ENCODE measurements at regions not wholly inside any gene's neighbourhood (a gene's known extent, or its start where the extent isn't known, plus 50 kb on each side); places are given as distances from the start of the nearest gene placed in this dataset.

DNA sequence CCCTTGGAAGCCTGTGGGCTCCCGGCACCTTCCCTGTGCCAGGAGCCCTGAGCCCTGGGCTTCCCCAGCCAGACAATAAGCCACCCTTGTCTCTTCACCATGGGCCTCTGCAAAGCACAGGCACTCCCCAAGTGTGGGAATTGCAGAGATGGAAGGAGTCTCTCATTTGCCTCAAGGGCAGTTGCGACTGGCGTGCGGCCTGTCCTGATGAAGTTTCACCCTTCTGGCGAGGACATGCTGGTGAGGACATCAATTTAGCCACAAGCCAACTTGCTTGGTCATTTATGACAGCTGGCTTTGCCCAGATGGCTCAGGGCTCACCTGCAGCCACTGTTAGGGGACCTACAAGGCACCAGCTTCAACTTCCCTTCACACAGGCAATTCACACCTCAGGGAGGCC, 180.2 kb downstream of the ANAPC1 start:
- no peak for DNase-seq

DNA sequence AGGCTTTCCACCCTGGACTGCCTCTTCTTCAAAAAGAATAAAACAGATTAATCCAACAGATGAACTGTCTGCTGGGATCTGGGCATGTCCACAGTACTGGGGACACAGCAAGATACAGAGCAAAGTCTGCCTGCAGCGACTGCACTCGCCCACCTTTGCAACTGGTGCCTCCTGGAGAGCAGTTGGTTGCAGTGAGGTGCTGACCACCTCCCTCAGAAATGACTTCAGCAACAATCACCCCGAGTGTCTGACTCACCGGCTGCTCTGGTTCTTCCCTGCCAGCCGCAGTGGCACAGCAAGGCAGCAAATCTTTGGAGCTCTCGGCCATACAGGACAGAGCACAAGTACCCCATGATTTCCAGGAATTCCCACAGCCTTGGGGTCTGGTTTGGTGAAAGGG, 179.7 kb downstream of the ANAPC1 start:
- DNase-seq = peak; percentile 55

- no peak for DNase-seq
Observed at GRCh38 chr2:111705239-111705638, 178.8 kb downstream of the ANAPC1 start.

- peak; percentile 62 for DNase-seq
Observed at GRCh38 chr2:111705711-111706336, 178.2 kb downstream of the ANAPC1 start.

- DNase-seq = peak; percentile 55
Observed at GRCh38 chr2:111706481-111707001, 177.5 kb downstream of the ANAPC1 start.

- DNase-seq = peak; percentile 17
Observed at GRCh38 chr2:111707700-111708099, 176.3 kb downstream of the ANAPC1 start.

- DNase-seq = peak; percentile 41
Observed at GRCh38 chr2:111708476-111709180, 175.4 kb downstream of the ANAPC1 start.

GRCh38 chr2:111709321-111709720, 174.7 kb downstream of the ANAPC1 start:
- DNase-seq = peak; percentile 5

GRCh38 chr2:111710085-111710484, 173.9 kb downstream of the ANAPC1 start:
- peak; percentile 49 for DNase-seq

DNA sequence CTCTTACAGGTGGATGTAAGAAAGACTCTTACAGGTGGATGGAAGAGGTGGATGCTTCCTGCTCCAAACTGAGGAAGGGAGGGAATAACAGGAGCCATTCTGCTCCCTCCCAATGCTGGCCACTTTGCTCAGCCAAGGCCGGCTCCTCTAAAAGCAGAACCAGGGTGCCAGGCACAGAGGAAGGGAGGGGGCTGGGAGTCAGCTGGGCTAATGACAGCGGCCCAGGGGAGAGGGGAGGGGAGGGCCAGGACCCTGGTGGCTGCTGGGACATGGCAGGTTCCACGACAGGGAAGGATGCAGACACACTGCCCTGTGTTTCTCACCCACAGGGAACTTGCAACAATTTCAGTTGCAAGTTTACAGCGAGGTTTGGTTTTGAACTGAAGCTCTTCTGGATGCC, 173.4 kb downstream of the ANAPC1 start:
- DNase-seq = peak; percentile 28

DNA sequence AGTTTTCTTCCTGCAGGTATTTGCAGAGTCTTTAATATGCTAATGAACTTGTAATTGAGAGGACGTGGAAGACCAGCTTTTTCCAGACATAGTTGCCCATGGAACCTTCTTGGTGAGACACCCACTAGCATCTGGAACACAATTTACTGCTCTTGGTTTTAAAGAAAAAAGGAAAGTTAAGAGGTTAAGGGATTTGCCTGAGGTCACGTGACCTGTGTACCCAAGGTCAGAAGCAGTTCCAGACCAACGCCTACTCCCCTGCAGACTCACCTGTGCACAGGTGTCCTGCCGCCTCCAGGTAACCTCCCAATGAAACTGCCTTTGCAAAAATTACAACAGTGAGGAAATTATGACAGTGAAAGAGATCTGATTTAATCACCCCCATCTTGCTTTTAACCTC, 172.7 kb downstream of the ANAPC1 start:
- DNase-seq = peak; percentile 24

DNA sequence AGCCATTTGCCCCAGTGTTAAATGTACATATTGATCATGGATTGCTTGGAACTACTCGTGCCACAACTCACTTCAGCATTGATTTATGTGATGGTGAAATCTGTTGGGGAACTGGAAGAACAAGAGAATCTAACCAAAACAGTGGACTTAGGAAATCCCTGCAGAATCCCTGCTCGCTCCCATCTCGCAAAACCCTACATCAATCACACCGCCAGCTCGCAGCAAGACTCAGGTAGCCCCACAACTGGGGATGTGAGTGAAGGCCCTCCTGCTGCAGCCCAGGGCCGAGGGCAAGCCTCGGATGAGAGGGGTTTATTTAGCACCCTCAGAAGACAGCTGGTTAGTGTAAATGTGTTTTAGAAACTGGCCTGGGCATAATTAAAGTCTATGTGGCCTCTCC, 171.6 kb downstream of the ANAPC1 start:
- peak; percentile 0 for DNase-seq

DNA sequence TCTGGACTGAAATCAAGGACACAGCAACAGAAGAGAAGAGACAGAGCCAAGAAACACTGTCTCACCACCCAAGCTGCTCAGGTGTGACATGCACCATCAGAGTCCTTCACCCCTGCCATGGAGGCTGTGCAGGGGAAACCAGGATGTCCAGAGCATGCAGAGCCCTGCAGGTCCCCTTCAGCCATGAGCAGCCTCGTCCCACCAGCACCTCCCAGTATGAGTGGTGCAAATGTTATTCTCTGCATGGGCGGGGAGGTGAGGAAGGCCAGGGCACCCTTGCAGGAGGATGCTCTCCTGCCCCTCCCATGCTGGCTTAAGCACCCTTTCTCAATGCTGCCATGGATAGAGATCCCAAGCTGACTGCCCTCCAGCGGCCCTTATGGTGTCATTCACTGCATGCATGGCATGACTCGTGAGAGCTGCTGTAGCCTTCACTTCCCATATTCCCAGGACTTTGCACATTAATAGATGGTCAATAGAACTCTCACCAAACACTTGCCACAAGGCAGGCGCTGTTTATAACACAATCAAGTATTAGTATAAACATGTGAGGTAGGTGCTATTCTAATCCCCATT, 171.0 kb downstream of the ANAPC1 start:
- DNase-seq = peak; percentile 45

GRCh38 chr2:111715987-111716904, 167.7 kb downstream of the ANAPC1 start:
- DNase-seq = peak; percentile 45

DNA sequence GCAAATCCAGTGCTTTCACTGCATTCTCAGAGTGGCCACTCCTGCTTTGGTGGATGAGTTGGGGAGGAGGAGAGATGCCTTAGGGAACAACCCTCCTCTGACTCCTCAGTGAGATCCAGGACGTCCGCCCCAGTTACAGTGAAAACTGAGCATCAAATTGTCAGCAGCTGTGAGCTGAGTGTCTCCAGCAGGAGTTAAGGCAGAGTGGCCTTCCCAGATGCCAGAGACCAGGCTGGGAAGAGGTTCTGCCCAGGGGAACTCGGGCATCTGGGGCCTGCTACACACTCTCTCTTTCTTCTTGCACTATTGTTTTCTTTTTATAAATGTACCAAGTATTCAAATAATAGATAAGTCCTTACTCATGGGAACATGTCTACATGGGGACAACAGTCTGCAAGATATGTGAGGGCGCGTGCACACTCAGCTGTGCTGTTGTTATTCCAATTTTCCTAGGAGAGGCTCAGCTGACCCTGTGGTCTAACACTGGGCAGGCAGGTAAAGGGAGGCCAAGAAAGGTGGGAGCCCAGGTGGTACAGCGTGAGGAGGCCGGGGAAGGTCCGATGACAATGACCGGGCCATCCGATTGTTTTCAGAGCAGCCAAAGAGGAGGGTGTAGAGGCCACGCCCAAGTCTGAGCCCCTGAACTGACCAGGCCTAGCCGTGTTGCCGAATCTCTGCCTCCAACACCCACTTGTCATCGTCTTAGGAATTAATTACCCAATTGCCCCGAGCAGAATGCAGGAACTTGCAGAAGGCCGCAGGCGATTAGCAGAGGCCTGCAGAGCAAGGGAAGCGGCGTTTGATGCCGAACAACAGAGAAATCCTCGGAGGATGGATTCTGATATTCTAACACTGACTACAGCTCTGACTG, 166.9 kb downstream of the ANAPC1 start:
- DNase-seq = no peak

All from activated CD8-positive, alpha-beta memory T cell treated with anti-CD3 and anti-CD28 coated beads for 24 hours (primary cell).